ENCODE measurements at regions not wholly inside any gene's neighbourhood (a gene's known extent, or its start where the extent isn't known, plus 50 kb on each side); places are given as distances from the start of the nearest gene placed in this dataset.

GRCh38 chr10:44166441-44166840 lies 218.5 kb downstream of the CXCL12 start:
- 100% methylated on average over 1 of the region's 1 CpG for WGBS (ENCODE audit: insufficient coverage)

DNA sequence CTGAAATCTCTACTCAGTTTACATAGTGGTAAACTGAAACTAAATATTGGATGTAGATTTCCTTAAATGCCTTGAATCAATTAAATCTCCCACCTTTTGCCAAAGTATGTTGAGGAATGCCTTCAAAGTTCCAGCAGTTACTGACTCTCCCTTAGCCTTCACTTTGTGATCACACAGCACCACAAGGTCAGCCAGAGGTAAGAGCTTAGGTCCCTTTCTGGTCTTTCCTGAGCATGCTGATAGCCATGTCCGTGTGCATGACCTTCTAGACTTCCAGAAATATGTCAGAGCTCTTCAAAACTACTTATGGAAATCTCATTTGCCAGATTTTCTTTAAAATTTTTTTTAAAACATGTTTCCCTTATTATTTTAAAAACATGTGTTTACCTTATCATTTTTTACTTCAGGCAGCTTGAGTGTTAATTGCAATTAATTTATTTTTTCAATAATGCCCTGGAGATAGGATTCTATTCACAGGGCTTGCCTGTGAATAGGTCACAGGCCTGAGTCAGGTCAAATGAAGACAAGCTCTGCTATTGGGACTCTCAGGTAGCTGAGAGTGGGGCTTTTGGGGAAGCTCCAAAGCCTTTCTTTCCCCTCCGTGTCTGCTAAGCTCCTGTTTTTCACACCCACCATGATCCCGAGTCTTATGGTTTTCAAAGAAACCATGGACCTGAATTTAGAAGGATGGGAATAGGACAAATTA lies 220.5 kb downstream of the CXCL12 start:
- WGBS (ENCODE audit: insufficient coverage): 43% methylated on average over 1 of the region's 3 CpGs
- Histone ChIP-seq H3K36me3 (ENCODE audit: control insufficient read depth, insufficient read depth, low read length) (no peaks in the 10 kb centered on the region), H3K27me3 (ENCODE audit: control insufficient read depth, insufficient read depth, low read length) (no peaks in the 10 kb centered on the region), H3K4me3 (ENCODE audit: low read length) (no peak overlapping the region), H3K4me1 (ENCODE audit: control insufficient read depth, insufficient read depth, low read length) (peaks cover 2% of the 10 kb centered on the region), H3K9me3 (replicated peaks; ENCODE audit: control insufficient read depth, low read depth, low read length) (no peaks in the 10 kb centered on the region), H3K27ac (ENCODE audit: low read length) (no peak overlapping the region)
- peak; percentile 67 for DNase-seq

More at GRCh38 chr10:44166441-44166840, 218.5 kb downstream of the CXCL12 start:
- Histone ChIP-seq H3K27me3 (ENCODE audit: control insufficient read depth, insufficient read depth, low read length) (no peaks in the 10 kb centered on the region), H3K9me3 (replicated peaks; ENCODE audit: control insufficient read depth, low read depth, low read length) (no peaks in the 10 kb centered on the region), H3K36me3 (ENCODE audit: control insufficient read depth, insufficient read depth, low read length) (no peaks in the 10 kb centered on the region), H3K27ac (ENCODE audit: low read length) (no peak overlapping the region), H3K4me1 (ENCODE audit: control insufficient read depth, insufficient read depth, low read length) (peaks cover 2% of the 10 kb centered on the region), H3K4me3 (ENCODE audit: low read length) (no peak overlapping the region)
- no peak for DNase-seq

GRCh38 chr10:44161184-44161583 lies 223.7 kb downstream of the CXCL12 start:
- no peak overlapping the region for H3K27ac ChIP-seq (ENCODE audit: low read length)
- no peak overlapping the region for H3K4me3 ChIP-seq (ENCODE audit: low read length)
- H3K4me1 ChIP-seq (ENCODE audit: control insufficient read depth, insufficient read depth, low read length): peaks cover 2% of the 10 kb centered on the region
- H3K36me3 ChIP-seq (ENCODE audit: control insufficient read depth, insufficient read depth, low read length): no peaks in the 10 kb centered on the region
- H3K9me3 ChIP-seq (replicated peaks; ENCODE audit: control insufficient read depth, low read depth, low read length): peaks cover 7% of the 10 kb centered on the region
- H3K27me3 ChIP-seq (ENCODE audit: control insufficient read depth, insufficient read depth, low read length): no peaks in the 10 kb centered on the region
- DNase-seq: no peak

DNA sequence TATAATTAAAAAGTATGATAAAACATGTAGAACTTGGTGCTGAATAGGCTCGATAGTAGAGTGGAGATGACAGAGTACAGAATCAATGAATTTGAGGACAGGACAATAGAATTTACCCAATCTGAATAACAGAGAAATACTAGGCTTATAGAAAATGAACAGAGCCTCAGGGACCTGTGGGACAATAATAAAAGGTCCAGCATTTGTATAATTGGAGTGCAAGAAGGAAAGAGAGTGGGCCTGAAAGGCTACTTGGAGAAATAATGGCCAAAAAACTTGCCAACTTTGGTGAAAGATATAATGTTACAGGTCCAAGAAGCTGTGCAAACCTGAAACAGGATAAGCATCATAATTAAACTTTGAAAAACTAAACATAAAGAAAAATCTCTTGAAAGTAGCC lies 227.3 kb downstream of the CXCL12 start:
- no peak for DNase-seq
- WGBS (ENCODE audit: insufficient coverage): no CpG with 5 or more reads among the region's 1 CpG
- Histone ChIP-seq H3K27me3 (ENCODE audit: control insufficient read depth, insufficient read depth, low read length) (no peaks in the 10 kb centered on the region), H3K27ac (ENCODE audit: low read length) (no peak overlapping the region), H3K4me1 (ENCODE audit: control insufficient read depth, insufficient read depth, low read length) (no peaks in the 10 kb centered on the region), H3K4me3 (ENCODE audit: low read length) (no peak overlapping the region), H3K36me3 (ENCODE audit: control insufficient read depth, insufficient read depth, low read length) (no peaks in the 10 kb centered on the region), H3K9me3 (replicated peaks; ENCODE audit: control insufficient read depth, low read depth, low read length) (peaks cover 7% of the 10 kb centered on the region)

DNA sequence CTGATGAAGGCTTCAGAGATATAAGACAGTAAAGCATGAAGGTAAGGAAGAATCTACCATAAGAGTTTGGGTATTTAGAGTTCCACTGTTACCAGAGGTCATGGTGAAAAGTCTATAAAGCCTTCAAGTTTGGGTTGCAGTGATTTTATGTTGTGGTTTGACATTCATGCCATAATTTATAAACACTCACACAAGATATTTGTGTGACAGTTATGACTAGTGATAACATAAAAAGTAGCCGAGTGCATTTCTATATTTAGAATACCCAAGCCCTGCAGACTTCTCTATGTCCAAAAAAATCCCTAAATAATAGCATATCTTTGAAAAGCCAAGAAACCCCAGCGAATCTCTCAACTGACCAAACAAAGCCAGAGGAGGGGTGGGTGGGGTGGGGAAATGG lies 229.9 kb downstream of the CXCL12 start:
- Histone ChIP-seq H3K27me3 (ENCODE audit: control insufficient read depth, insufficient read depth, low read length) (no peaks in the 10 kb centered on the region), H3K9me3 (replicated peaks; ENCODE audit: control insufficient read depth, low read depth, low read length) (peaks cover 10% of the 10 kb centered on the region), H3K4me3 (ENCODE audit: low read length) (no peak overlapping the region), H3K27ac (ENCODE audit: low read length) (no peak overlapping the region), H3K36me3 (ENCODE audit: control insufficient read depth, insufficient read depth, low read length) (no peaks in the 10 kb centered on the region), H3K4me1 (ENCODE audit: control insufficient read depth, insufficient read depth, low read length) (no peaks in the 10 kb centered on the region)
- WGBS (ENCODE audit: insufficient coverage): no CpG with 5 or more reads among the region's 2 CpGs
- DNase-seq: no peak

GRCh38 chr10:44153918-44154670 lies 230.8 kb downstream of the CXCL12 start:
- Histone ChIP-seq H3K9me3 (replicated peaks; ENCODE audit: control insufficient read depth, low read depth, low read length) (peaks cover 10% of the 10 kb centered on the region), H3K4me1 (ENCODE audit: control insufficient read depth, insufficient read depth, low read length) (no peaks in the 10 kb centered on the region), H3K27me3 (ENCODE audit: control insufficient read depth, insufficient read depth, low read length) (no peaks in the 10 kb centered on the region), H3K36me3 (ENCODE audit: control insufficient read depth, insufficient read depth, low read length) (no peaks in the 10 kb centered on the region), H3K4me3 (ENCODE audit: low read length) (no peak overlapping the region), H3K27ac (ENCODE audit: low read length) (no peak overlapping the region)
- no peak for DNase-seq
- no CpG with 5 or more reads among the region's 5 CpGs for WGBS (ENCODE audit: insufficient coverage)

- Histone ChIP-seq H3K9me3 (replicated peaks; ENCODE audit: control insufficient read depth, low read depth, low read length) (no peaks in the 10 kb centered on the region), H3K27me3 (ENCODE audit: control insufficient read depth, insufficient read depth, low read length) (no peaks in the 10 kb centered on the region), H3K4me3 (ENCODE audit: low read length) (no peak overlapping the region), H3K36me3 (ENCODE audit: control insufficient read depth, insufficient read depth, low read length) (no peaks in the 10 kb centered on the region), H3K27ac (ENCODE audit: low read length) (no peak overlapping the region), H3K4me1 (ENCODE audit: control insufficient read depth, insufficient read depth, low read length) (no peaks in the 10 kb centered on the region)
- peak; percentile 23 for DNase-seq
Measured at GRCh38 chr10:44143556-44143955, 241.3 kb downstream of the CXCL12 start.

GRCh38 chr10:44132361-44133289 lies 252.3 kb downstream of the CXCL12 start:
- WGBS (ENCODE audit: insufficient coverage): 68% methylated on average over 10 of the region's 11 CpGs
- no peak overlapping the region for H3K27ac ChIP-seq (ENCODE audit: low read length)
- peak; percentile 22 for DNase-seq
- no peaks in the 10 kb centered on the region for H3K27me3 ChIP-seq (ENCODE audit: control insufficient read depth, insufficient read depth, low read length)
- no peak overlapping the region for H3K4me3 ChIP-seq (ENCODE audit: low read length)
- H3K4me1 ChIP-seq (ENCODE audit: control insufficient read depth, insufficient read depth, low read length): no peaks in the 10 kb centered on the region
- no peaks in the 10 kb centered on the region for H3K9me3 ChIP-seq (replicated peaks; ENCODE audit: control insufficient read depth, low read depth, low read length)
- H3K36me3 ChIP-seq (ENCODE audit: control insufficient read depth, insufficient read depth, low read length): no peaks in the 10 kb centered on the region

DNA sequence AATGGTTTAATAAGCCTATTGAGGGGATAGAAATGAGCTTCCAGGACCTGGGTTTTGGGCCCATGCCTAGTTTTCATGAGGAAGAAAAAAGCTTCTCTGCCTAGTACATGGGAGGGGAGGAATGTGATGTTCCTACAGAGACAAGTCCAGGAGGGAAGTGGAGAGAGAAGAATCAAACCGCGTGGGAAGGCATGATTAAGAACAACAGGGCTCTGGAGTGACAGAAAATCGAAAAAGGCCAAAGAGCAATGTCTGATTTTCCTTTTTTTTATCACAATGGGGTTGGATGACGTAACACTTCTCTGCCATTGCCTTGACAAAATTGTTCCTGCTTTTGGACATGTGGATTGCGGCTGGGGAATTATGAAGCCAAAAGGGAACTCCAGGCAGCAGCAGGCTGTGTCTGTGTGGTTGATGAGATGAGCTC lies 258.6 kb downstream of the CXCL12 start:
- Histone ChIP-seq H3K27ac (ENCODE audit: low read length) (no peak overlapping the region), H3K4me3 (ENCODE audit: low read length) (no peak overlapping the region), H3K36me3 (ENCODE audit: control insufficient read depth, insufficient read depth, low read length) (no peaks in the 10 kb centered on the region), H3K27me3 (ENCODE audit: control insufficient read depth, insufficient read depth, low read length) (no peaks in the 10 kb centered on the region), H3K4me1 (ENCODE audit: control insufficient read depth, insufficient read depth, low read length) (no peaks in the 10 kb centered on the region), H3K9me3 (replicated peaks; ENCODE audit: control insufficient read depth, low read depth, low read length) (no peaks in the 10 kb centered on the region)
- peak; percentile 67 for DNase-seq
- 35% methylated on average over 5 of the region's 5 CpGs for WGBS (ENCODE audit: insufficient coverage)

DNA sequence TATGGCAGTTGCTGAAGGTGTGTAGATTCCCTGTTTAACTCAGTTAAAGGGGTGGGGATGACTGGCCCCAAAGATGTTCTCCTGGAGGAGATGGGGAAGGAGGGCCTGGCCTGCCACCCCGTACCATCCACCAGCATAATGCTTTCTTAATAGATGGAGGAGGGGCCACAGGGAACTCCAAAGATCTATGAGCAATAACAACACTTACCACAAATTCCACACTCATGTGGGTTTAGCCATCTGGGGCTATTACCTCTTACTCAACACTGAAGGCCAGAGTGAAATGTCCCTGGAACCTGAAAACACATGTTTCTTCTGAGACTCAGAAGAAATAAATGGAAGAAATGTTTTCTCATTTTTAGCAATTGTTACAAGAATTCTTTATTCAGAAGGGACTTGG lies 259.0 kb downstream of the CXCL12 start:
- DNase-seq: no peak
- WGBS (ENCODE audit: insufficient coverage): no CpG with 5 or more reads among the region's 1 CpG
- H3K36me3 ChIP-seq (ENCODE audit: control insufficient read depth, insufficient read depth, low read length): no peaks in the 10 kb centered on the region
- H3K9me3 ChIP-seq (replicated peaks; ENCODE audit: control insufficient read depth, low read depth, low read length): no peaks in the 10 kb centered on the region
- H3K4me3 ChIP-seq (ENCODE audit: low read length): no peak overlapping the region
- no peaks in the 10 kb centered on the region for H3K4me1 ChIP-seq (ENCODE audit: control insufficient read depth, insufficient read depth, low read length)
- no peaks in the 10 kb centered on the region for H3K27me3 ChIP-seq (ENCODE audit: control insufficient read depth, insufficient read depth, low read length)
- H3K27ac ChIP-seq (ENCODE audit: low read length): no peak overlapping the region

Data from muscle of leg (tissue), 3 donors.